A172 (cell line): ENCODE measurements at regions not wholly inside any gene's neighbourhood (a gene's known extent, or its start where the extent isn't known, plus 50 kb on each side); places are given as distances from the start of the nearest gene placed in this dataset.
"Not testable (repeated sequence)": the region's sequence is repeated elsewhere in the genome, so short reads cannot be mapped to it uniquely, and the experiment has no call there.

Experiments used
- DNase-seq: peaks from one replicate; pipeline ENCODE4 v3.0.0-alpha.2; 2015; ENCODE audit warnings: low spot score

DNA sequence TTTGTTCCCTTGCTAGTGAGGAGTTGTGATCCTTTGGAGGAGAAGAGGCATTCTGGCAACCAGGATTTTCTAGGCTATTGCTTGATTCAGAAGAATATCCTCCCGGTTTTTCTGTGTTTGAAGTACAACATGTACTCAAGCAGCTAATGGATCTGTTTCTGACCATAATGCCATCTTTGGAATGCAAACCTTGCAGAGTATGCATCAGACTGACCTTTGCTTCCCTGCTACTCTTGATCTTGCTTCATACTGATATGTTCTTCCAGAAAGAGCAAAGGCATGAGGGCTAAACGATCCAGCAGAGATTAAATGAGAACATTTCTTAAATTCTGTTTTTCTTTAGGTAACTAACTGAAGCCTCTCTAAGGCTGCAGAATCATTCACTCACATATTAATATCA lies 265.4 kb upstream of the SLC7A11 start:
- DNase-seq = no peak

GRCh38 chr4:138501614-138502013 lies 259.5 kb upstream of the SLC7A11 start:
- no peak for DNase-seq

DNA sequence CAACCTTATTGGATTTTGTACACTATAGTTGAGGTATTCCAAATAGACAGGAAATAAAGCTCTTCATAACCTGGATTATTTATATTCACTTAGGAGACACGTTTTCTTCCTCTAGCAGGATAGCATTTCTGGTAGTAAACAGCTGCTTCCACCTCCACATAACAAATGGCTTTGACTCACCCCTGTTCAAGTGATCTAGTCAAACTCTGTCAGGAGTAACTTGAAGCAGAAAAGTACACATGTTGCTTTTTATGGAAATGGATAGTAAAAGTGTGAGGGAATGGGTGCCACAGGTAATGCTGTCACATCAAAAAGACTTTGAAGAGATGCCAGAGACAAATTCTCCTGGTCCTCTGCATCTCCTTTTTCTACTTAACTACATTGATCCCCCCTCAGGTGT lies 258.7 kb upstream of the SLC7A11 start:
- no peak for DNase-seq

GRCh38 chr4:138499627-138500026 lies 257.5 kb upstream of the SLC7A11 start:
- no peak for DNase-seq

GRCh38 chr4:138494931-138495330 lies 252.8 kb upstream of the SLC7A11 start:
- DNase-seq = peak; percentile 4

DNA sequence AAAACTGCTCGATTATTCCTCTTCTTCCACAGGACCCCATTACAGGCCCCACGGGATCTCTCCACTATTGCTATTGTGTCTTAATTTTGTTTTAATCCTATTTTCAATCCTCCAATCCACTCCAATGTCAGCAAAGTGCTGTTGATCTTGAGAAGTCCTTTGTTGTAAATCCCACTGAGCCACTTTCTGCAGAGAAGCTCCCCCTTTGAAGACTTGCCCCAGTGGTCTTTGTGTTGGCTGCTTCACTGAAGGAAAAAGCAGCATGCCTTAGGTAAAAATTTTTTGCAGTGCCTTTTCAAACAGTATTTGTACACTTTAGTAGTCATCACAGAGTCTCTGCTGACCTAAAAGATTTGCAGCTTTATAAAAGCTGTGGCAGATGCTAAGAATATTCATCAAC lies 252.0 kb upstream of the SLC7A11 start:
- no peak for DNase-seq

GRCh38 chr4:138492176-138492575 lies 250.0 kb upstream of the SLC7A11 start:
- no peak for DNase-seq

DNA sequence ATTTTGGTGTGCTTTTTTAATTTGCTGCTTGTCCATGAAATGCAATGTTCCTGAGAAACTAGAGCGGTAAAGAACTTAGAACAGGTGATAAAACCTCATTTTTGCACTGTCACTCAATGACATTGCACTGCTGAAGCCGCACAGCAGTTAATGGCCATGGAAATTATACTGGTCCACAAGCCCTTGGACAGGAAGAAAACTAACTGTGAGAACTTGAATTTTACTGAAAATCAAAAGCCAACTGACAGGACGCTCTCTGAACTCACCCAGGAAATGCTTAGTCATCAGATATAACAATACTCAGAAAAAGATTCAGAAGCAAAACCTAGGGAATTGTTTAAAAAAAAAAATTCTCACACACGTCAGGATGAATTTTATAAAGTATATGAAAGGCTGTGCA lies 246.4 kb upstream of the SLC7A11 start:
- peak; percentile 14 for DNase-seq

GRCh38 chr4:138487670-138488069 lies 245.5 kb upstream of the SLC7A11 start:
- DNase-seq = no peak

GRCh38 chr4:138487230-138487629 lies 245.1 kb upstream of the SLC7A11 start:
- no peak for DNase-seq

DNA sequence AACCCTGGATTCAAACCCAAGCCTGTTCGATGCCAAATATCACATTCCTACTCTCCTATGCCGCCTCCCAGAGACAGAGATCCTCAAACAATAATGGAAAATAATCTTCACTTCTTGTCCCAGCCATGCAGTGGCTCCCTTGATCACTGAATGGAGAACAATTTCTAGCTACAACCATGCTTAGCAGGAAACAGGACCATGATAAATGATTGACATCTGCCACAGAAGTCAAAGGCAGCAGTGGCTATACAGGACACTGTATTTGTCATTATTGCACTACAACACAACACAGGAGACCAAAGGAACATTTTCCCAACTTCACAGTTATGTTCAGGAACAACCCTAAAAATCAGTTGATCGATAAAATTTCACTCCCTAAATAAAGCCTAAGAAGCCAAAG lies 243.3 kb upstream of the SLC7A11 start:
- DNase-seq = no peak

GRCh38 chr4:138475116-138475515 lies 233.0 kb upstream of the SLC7A11 start:
- DNase-seq = no peak

GRCh38 chr4:138473339-138473738 lies 231.2 kb upstream of the SLC7A11 start:
- DNase-seq = no peak

DNA sequence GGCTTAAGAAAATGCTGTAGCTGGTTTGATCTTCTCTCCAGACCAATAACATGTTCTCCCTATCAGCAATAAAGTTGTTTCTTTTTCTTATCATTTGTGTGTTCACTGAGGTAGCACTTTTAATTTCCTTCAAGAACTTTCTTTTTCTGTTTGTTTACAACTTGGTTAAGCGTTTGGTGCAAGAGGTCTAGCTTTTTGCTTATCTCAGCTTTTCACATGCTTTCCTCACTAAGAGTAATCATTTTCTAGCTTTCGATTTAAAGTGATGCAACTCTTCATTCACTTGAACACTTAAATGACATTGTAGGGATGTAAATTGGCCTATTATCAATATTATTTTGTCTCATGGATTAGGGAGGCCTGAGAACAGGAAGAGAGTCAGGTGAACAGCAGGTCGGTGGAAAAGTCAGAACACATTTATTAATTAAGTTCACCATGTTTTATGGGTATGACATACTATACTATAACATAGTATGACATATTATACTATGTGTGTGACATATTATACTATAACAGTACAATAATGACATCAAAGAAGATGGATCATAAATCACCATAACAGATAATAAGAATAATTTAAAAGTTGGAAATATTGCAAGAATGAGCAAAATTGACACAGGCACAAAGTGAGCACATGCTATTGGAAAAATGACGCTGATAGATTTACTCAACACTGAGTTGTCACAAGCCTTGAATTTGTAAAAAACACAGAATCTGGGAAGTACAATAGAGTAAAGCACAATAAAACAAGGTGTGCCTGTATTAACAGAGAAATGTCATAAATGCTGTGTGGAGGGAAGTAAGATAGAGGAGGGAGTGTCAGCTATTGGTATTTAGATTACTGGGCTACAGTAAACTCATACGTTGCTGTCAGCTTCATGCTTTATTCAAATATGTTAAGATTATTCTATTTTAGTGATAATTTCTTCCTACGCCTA lies 218.6 kb upstream of the SLC7A11 start:
- no peak for DNase-seq

DNA sequence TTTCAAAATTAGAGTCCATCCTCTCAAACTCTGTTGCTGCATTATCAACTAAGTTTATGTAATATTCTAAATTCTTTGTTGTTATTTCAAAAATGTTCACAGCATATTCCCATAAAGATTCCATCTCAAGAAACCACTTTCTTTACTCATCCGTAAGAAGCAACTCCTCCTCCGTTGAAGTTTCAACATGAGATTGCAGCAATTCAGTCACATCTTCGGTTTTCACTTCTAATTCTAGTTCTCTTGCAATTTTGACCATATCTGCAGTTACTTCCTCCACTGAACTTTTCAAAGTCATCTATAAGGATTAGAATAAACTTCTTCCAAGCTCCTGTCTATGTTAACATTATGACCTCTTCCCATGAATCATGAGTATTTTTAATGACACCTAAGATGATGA lies 216.6 kb upstream of the SLC7A11 start:
- no peak for DNase-seq

- DNase-seq = not testable (repeated sequence)
These were observed 214.2 kb upstream of the SLC7A11 start for GRCh38 chr4:138456349-138456748.

DNA sequence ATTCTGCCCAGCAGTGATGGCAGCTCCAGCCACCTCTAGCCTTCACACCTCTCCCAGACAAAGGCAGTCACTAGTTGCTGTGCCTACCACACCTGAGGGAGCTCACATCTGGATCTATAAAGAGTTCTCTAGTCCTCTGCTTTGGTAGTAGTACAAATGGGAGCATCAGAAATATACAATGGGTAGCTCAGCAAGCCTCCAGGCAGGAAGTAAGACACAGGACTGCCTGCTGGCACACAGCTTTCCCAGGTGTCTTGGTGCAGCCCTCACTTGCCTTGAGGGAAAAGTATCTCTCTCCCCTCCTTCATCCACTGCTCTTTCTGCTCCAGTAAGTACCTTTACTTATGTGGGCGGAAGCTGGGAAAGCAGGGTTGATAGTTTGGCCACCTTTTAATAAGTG lies 212.9 kb upstream of the SLC7A11 start:
- no peak for DNase-seq

DNA sequence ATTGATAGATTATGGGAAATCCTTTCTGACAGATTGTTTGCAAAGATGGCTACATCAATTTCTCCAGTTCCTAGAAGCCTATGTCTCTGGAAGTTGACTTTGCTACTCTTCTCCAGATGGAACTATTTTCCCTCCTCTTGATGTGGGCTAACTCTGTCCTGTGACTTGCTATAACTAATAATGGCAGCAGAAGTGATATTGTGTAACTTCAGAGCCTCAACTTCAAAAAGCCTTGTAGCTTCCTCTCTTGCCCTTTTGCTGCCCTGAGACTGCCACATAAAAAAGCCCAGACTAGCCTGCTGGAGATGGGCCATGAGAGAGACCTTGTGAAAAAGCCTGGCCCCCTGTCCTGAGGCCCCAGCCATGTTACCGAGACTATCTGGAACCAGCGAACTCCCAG lies 210.7 kb upstream of the SLC7A11 start:
- no peak for DNase-seq

DNA sequence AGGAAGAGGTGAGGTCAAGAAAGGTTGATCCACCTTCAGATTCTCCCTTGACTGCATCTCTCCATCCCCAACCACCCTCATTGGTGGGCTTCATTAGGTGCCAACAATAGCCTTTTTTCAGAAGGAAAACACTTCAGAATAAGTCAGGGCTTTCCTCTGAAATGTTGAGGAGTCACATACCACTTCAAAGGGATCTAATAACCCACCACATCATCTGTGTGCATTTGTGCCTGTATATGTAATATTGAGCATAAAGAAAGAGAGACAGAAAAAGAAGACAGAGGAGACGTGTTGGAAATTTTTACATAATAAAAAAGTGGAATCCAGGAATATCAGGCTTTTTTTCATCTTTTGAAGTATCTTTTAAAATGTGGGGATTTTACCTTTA lies 209.1 kb upstream of the SLC7A11 start:
- no peak for DNase-seq

DNA sequence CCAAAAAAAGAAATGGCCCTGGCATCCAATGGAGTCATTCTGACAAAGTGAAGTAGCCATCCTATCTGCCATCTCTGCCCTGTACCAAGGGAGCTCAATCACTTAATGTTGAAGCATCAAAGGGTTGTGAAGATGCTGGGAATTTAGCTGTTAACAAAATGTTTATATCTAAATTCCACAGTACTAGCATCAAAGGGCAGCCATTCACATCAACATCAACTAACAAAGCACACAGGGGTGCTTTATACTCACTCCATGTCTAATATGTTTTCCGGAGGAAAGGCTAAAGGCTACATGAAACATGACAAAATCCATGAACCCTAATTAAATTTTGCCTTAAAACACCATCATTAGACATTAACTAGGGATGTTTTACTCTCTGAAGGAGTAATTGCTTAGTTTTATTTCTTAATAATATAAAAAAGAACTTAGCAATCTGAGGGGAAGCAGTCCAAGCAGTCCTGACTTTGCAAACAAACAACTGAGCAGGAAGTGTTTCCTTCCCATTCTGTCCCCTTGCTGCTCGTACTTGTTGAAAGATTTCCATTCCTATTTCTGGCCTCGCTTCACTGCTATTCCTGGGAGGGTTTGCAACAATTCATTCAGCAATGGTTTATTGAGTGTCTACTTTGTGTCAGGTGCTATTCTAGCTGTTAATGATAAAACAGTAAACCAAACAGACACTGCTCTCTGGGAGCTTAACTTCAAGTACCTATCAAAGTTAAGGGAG lies 208.6 kb upstream of the SLC7A11 start:
- no peak for DNase-seq

- DNase-seq = no peak
These were observed 207.8 kb upstream of the SLC7A11 start for GRCh38 chr4:138449938-138450337.

GRCh38 chr4:138448169-138448568 lies 206.0 kb upstream of the SLC7A11 start:
- no peak for DNase-seq

DNA sequence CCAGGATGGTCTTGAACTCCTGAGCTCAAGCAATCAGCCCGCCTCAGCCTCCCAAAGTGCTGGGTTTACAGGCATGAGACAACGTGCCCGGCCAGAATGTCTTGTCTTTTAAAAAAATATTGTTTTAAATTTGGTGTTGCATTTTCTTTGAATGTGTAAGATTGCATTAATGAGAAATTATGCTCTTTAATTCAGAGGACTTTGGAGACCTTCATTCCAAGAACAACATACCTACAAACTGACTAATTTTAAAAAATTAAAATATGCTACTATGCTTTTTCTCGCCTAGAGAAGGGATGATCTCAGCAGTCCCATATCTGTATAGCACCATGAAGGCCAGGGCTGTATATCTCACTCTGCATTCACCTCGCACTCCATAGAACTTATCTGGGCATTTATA lies 204.3 kb upstream of the SLC7A11 start:
- no peak for DNase-seq
